ENCODE measurements at regions not wholly inside any gene's neighbourhood (a gene's known extent, or its start where the extent isn't known, plus 50 kb on each side); places are given as distances from the start of the nearest gene placed in this dataset.

- Histone ChIP-seq H3K36me3 (ENCODE audit: insufficient read depth, insufficient read length, low read length) (no peaks in the 10 kb centered on the region), H3K4me1 (ENCODE audit: insufficient read depth, insufficient read length) (no peaks in the 10 kb centered on the region), H3K27me3 (ENCODE audit: insufficient read depth, insufficient read length) (no peaks in the 10 kb centered on the region), H3K9ac (ENCODE audit: insufficient read length, low read depth) (no peak overlapping the region), H3K9me3 (ENCODE audit: insufficient read depth, low read length) (no peaks in the 10 kb centered on the region), H3K4me3 (ENCODE audit: insufficient read length, low read depth) (no peak overlapping the region)
- DNase-seq (ENCODE audit: low read depth, low spot score), result no peak
- no peak for TF ChIP-seq YY1 (IDR thresholded peaks at IDR 0.05; ENCODE audit: insufficient read depth, insufficient read length)
- TF ChIP-seq ZNF274 (IDR thresholded peaks at IDR 0.05; ENCODE audit: low read depth, low read length), result no peak
- TF ChIP-seq SUZ12 (IDR thresholded peaks at IDR 0.05; ENCODE audit: extremely low read depth, insufficient read depth, insufficient read length), result no peak
These were observed 174.2 kb upstream of the NOCT start for GRCh38 chr4:138841343-138841742.

GRCh38 chr4:138838251-138838650, 177.3 kb upstream of the NOCT start:
- DNase-seq (ENCODE audit: low read depth, low spot score), result no peak

DNA sequence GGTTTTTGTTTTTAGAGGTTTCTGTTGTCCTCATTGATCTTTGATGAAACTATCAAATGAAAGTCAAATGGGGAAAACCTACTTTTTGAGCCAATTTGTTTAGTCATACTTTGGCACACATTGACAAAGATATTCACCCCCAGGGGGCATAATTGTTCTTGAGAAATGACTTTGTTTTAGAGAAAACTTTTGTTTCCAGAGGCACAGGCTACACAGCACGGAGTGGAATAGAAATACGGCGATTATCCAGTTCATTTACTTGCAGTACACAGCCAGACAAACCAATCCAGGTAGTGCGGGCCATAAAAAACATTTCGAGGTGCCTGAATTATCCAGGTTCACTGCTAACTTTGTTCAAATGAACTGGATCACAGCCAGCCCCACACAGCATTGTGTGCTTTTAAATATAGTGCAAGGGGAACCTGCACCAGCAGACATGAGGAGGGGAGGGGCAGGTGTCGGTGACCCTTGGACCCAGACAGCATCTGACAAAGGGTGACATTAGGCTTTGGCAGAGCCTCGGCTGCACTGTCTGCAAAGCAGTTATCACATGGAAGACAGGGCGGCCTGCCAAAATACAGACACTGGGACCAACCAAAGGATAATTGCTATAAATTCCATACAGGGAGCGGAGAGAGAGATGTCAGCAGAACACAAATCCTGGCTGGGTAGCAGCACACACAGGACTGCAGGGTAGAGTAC, 179.6 kb upstream of the NOCT start:
- no peaks in the 10 kb centered on the region for H3K36me3 ChIP-seq (ENCODE audit: insufficient read depth, insufficient read length, low read length)
- no peaks in the 10 kb centered on the region for H3K4me1 ChIP-seq (ENCODE audit: insufficient read depth, insufficient read length)
- H3K4me3 ChIP-seq (ENCODE audit: insufficient read length, low read depth), result no peak overlapping the region
- no peaks in the 10 kb centered on the region for H3K9me3 ChIP-seq (ENCODE audit: insufficient read depth, low read length)
- TF ChIP-seq SUZ12 (IDR thresholded peaks at IDR 0.05; ENCODE audit: extremely low read depth, insufficient read depth, insufficient read length), result no peak
- TF ChIP-seq YY1 (IDR thresholded peaks at IDR 0.05; ENCODE audit: insufficient read depth, insufficient read length), result no peak
- no peak for TF ChIP-seq ZNF274 (IDR thresholded peaks at IDR 0.05; ENCODE audit: low read depth, low read length)
- H3K27me3 ChIP-seq (ENCODE audit: insufficient read depth, insufficient read length), result no peaks in the 10 kb centered on the region
- H3K9ac ChIP-seq (ENCODE audit: insufficient read length, low read depth), result no peak overlapping the region
- no peak for DNase-seq (ENCODE audit: low read depth, low spot score)

More at GRCh38 chr4:138838251-138838650, 177.3 kb upstream of the NOCT start:
- H3K36me3 ChIP-seq (ENCODE audit: insufficient read depth, insufficient read length, low read length), result no peaks in the 10 kb centered on the region
- no peaks in the 10 kb centered on the region for H3K9me3 ChIP-seq (ENCODE audit: insufficient read depth, low read length)
- no peak overlapping the region for H3K9ac ChIP-seq (ENCODE audit: insufficient read length, low read depth)
- no peaks in the 10 kb centered on the region for H3K4me1 ChIP-seq (ENCODE audit: insufficient read depth, insufficient read length)
- H3K27me3 ChIP-seq (ENCODE audit: insufficient read depth, insufficient read length), result no peaks in the 10 kb centered on the region
- no peak overlapping the region for H3K4me3 ChIP-seq (ENCODE audit: insufficient read length, low read depth)
- TF ChIP-seq ZNF274 (IDR thresholded peaks at IDR 0.05; ENCODE audit: low read depth, low read length) (no peak), SUZ12 (IDR thresholded peaks at IDR 0.05; ENCODE audit: extremely low read depth, insufficient read depth, insufficient read length) (no peak), YY1 (IDR thresholded peaks at IDR 0.05; ENCODE audit: insufficient read depth, insufficient read length) (no peak)

DNA sequence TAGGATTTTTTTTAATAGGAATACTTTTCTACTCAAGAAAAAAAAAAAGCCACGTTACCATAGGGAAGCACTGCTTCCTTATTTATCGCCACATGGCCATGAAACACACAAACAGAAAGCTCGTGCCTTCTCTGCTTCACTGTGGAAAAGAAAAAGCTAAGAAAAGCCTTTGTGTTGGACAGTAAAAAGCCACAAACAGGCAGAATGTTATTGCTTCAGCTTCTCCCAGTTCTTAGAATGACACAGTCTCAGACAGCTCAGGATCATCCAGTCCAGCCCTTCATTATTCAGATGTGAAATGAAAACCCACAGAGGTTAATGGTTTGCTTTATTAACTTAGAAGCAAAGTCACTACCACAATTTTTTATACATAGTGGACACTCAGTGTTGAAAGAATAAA, 181.6 kb upstream of the NOCT start:
- no peak overlapping the region for H3K4me3 ChIP-seq (ENCODE audit: insufficient read length, low read depth)
- H3K36me3 ChIP-seq (ENCODE audit: insufficient read depth, insufficient read length, low read length), result no peaks in the 10 kb centered on the region
- no peaks in the 10 kb centered on the region for H3K27me3 ChIP-seq (ENCODE audit: insufficient read depth, insufficient read length)
- no peak overlapping the region for H3K9ac ChIP-seq (ENCODE audit: insufficient read length, low read depth)
- no peaks in the 10 kb centered on the region for H3K9me3 ChIP-seq (ENCODE audit: insufficient read depth, low read length)
- no peaks in the 10 kb centered on the region for H3K4me1 ChIP-seq (ENCODE audit: insufficient read depth, insufficient read length)
- DNase-seq (ENCODE audit: low read depth, low spot score), result no peak
- no peak for TF ChIP-seq YY1 (IDR thresholded peaks at IDR 0.05; ENCODE audit: insufficient read depth, insufficient read length)
- TF ChIP-seq SUZ12 (IDR thresholded peaks at IDR 0.05; ENCODE audit: extremely low read depth, insufficient read depth, insufficient read length), result no peak
- no peak for TF ChIP-seq ZNF274 (IDR thresholded peaks at IDR 0.05; ENCODE audit: low read depth, low read length)

- H3K27me3 ChIP-seq (ENCODE audit: insufficient read depth, insufficient read length), result no peaks in the 10 kb centered on the region
- no peak overlapping the region for H3K9ac ChIP-seq (ENCODE audit: insufficient read length, low read depth)
- H3K4me3 ChIP-seq (ENCODE audit: insufficient read length, low read depth), result no peak overlapping the region
- TF ChIP-seq ZNF274 (IDR thresholded peaks at IDR 0.05; ENCODE audit: low read depth, low read length) (no peak), SUZ12 (IDR thresholded peaks at IDR 0.05; ENCODE audit: extremely low read depth, insufficient read depth, insufficient read length) (no peak), YY1 (IDR thresholded peaks at IDR 0.05; ENCODE audit: insufficient read depth, insufficient read length) (no peak)
- H3K9me3 ChIP-seq (ENCODE audit: insufficient read depth, low read length), result no peaks in the 10 kb centered on the region
- no peaks in the 10 kb centered on the region for H3K4me1 ChIP-seq (ENCODE audit: insufficient read depth, insufficient read length)
- no peak for DNase-seq (ENCODE audit: low read depth, low spot score)
- no peaks in the 10 kb centered on the region for H3K36me3 ChIP-seq (ENCODE audit: insufficient read depth, insufficient read length, low read length)
These were observed 183.0 kb upstream of the NOCT start for GRCh38 chr4:138832563-138832962.

DNA sequence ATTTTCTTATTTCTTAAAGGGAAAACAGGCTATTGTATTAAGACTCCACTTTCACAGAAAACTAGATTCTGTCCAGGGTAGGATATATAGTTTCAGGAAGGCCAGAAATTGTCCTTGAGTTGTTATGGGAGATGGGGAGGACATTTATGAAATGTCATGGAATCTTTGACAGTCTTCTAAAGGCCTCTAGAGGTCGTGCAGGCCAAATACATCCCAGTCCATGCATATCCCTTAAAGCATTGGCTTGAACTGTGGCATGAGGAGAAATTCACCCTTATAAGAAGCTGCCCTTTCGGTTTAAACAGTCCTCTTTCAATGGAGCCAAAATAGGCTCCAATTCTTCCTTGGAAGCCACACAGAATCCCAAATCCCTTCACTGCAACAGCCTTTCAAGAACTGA, 183.6 kb upstream of the NOCT start:
- no peak overlapping the region for H3K9ac ChIP-seq (ENCODE audit: insufficient read length, low read depth)
- H3K27me3 ChIP-seq (ENCODE audit: insufficient read depth, insufficient read length), result no peaks in the 10 kb centered on the region
- no peak overlapping the region for H3K4me3 ChIP-seq (ENCODE audit: insufficient read length, low read depth)
- no peak for DNase-seq (ENCODE audit: low read depth, low spot score)
- H3K36me3 ChIP-seq (ENCODE audit: insufficient read depth, insufficient read length, low read length), result no peaks in the 10 kb centered on the region
- no peaks in the 10 kb centered on the region for H3K9me3 ChIP-seq (ENCODE audit: insufficient read depth, low read length)
- no peaks in the 10 kb centered on the region for H3K4me1 ChIP-seq (ENCODE audit: insufficient read depth, insufficient read length)
- TF ChIP-seq SUZ12 (IDR thresholded peaks at IDR 0.05; ENCODE audit: extremely low read depth, insufficient read depth, insufficient read length) (no peak), ZNF274 (IDR thresholded peaks at IDR 0.05; ENCODE audit: low read depth, low read length) (no peak), YY1 (IDR thresholded peaks at IDR 0.05; ENCODE audit: insufficient read depth, insufficient read length) (no peak)

DNA sequence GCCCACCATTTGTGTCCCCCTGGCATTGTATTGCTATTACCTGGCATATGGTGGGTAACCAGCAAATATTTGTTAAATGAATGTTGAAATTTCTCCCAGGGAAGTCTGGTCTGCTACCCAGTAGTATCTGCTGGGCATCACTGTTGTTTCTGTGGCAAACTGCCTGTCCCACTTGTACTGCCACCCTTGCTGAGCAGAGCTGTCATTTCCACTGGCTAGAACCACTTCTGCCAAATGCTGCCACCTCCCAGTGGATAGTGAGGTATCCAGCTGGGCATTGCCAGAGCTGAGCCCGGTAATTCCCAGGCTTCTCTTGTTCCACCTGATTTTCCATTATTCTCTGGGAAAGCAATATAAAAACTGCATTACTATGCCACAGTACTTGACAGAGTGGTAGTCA, 186.7 kb upstream of the NOCT start:
- H3K36me3 ChIP-seq (ENCODE audit: insufficient read depth, insufficient read length, low read length), result no peaks in the 10 kb centered on the region
- no peaks in the 10 kb centered on the region for H3K9me3 ChIP-seq (ENCODE audit: insufficient read depth, low read length)
- no peaks in the 10 kb centered on the region for H3K4me1 ChIP-seq (ENCODE audit: insufficient read depth, insufficient read length)
- DNase-seq (ENCODE audit: low read depth, low spot score), result no peak
- H3K9ac ChIP-seq (ENCODE audit: insufficient read length, low read depth), result no peak overlapping the region
- no peak for TF ChIP-seq ZNF274 (IDR thresholded peaks at IDR 0.05; ENCODE audit: low read depth, low read length)
- H3K27me3 ChIP-seq (ENCODE audit: insufficient read depth, insufficient read length), result no peaks in the 10 kb centered on the region
- no peak overlapping the region for H3K4me3 ChIP-seq (ENCODE audit: insufficient read length, low read depth)
